ENCODE measurements at regions not wholly inside any gene's neighbourhood (a gene's known extent, or its start where the extent isn't known, plus 50 kb on each side); places are given as distances from the start of the nearest gene placed in this dataset.

DNA sequence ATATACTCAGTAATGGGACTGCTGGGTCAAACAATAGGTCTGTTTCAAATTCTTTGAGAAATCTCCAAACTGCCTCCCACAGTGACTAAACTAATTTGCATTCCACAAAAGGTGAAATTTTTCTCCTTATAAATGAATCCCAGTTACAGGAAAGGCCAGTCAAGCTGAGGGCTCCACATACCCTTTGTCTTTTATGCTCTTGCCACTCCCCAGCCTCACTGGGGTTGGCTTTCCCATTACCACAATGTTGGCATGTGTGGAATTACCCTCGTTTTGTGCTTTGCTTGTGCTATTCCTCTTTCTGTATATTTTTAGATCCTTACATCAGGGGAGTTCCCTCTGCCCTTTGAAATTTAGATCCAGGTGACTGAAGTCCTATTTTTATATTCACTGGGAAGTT is 220.2 kb upstream of the LCORL start:
- TF ChIP-seq, protein P1, sequence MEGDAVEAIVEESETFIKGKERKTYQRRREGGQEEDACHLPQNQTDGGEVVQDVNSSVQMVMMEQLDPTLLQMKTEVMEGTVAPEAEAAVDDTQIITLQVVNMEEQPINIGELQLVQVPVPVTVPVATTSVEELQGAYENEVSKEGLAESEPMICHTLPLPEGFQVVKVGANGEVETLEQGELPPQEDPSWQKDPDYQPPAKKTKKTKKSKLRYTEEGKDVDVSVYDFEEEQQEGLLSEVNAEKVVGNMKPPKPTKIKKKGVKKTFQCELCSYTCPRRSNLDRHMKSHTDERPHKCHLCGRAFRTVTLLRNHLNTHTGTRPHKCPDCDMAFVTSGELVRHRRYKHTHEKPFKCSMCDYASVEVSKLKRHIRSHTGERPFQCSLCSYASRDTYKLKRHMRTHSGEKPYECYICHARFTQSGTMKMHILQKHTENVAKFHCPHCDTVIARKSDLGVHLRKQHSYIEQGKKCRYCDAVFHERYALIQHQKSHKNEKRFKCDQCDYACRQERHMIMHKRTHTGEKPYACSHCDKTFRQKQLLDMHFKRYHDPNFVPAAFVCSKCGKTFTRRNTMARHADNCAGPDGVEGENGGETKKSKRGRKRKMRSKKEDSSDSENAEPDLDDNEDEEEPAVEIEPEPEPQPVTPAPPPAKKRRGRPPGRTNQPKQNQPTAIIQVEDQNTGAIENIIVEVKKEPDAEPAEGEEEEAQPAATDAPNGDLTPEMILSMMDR (IDR thresholded peaks at IDR 0.05): no peak
- TF ChIP-seq SIN3A (IDR thresholded peaks at IDR 0.05; ENCODE audit: borderline replicate concordance, insufficient read depth, low read depth, low read length) (no peak), POLR2AphosphoS5 (IDR thresholded peaks at IDR 0.05; ENCODE audit: low read depth, low read length) (no peak)

Measured in Panc1 (cell line).